ENCODE measurements at regions not wholly inside any gene's neighbourhood (a gene's known extent, or its start where the extent isn't known, plus 50 kb on each side); places are given as distances from the start of the nearest gene placed in this dataset.

- TF ChIP-seq, protein P1, sequence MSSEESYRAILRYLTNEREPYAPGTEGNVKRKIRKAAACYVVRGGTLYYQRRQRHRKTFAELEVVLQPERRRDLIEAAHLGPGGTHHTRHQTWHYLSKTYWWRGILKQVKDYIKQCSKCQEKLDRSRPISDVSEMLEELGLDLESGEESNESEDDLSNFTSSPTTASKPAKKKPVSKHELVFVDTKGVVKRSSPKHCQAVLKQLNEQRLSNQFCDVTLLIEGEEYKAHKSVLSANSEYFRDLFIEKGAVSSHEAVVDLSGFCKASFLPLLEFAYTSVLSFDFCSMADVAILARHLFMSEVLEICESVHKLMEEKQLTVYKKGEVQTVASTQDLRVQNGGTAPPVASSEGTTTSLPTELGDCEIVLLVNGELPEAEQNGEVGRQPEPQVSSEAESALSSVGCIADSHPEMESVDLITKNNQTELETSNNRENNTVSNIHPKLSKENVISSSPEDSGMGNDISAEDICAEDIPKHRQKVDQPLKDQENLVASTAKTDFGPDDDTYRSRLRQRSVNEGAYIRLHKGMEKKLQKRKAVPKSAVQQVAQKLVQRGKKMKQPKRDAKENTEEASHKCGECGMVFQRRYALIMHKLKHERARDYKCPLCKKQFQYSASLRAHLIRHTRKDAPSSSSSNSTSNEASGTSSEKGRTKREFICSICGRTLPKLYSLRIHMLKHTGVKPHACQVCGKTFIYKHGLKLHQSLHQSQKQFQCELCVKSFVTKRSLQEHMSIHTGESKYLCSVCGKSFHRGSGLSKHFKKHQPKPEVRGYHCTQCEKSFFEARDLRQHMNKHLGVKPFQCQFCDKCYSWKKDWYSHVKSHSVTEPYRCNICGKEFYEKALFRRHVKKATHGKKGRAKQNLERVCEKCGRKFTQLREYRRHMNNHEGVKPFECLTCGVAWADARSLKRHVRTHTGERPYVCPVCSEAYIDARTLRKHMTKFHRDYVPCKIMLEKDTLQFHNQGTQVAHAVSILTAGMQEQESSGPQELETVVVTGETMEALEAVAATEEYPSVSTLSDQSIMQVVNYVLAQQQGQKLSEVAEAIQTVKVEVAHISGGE (CRISPR knock-in tag; IDR thresholded peaks at IDR 0.05): no peak
- no peak for TF ChIP-seq KLF5 (IDR thresholded peaks at IDR 0.05; ENCODE audit: partially characterized antibody)
- TF ChIP-seq, protein P2, sequence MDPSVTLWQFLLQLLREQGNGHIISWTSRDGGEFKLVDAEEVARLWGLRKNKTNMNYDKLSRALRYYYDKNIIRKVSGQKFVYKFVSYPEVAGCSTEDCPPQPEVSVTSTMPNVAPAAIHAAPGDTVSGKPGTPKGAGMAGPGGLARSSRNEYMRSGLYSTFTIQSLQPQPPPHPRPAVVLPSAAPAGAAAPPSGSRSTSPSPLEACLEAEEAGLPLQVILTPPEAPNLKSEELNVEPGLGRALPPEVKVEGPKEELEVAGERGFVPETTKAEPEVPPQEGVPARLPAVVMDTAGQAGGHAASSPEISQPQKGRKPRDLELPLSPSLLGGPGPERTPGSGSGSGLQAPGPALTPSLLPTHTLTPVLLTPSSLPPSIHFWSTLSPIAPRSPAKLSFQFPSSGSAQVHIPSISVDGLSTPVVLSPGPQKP (IDR thresholded peaks at IDR 0.05; ENCODE audit: low read depth, low read length): no peak
- TF ChIP-seq BMI1 (IDR thresholded peaks at IDR 0.05; ENCODE audit: borderline replicate concordance): peak; percentile 89
- no peak for TF ChIP-seq SIX5 (IDR thresholded peaks at IDR 0.05; ENCODE audit: low read depth, low read length, severe bottlenecking)
- TF ChIP-seq BRCA1 (IDR thresholded peaks at IDR 0.05; ENCODE audit: low read depth, low read length): no peak
- TF ChIP-seq IKZF2 (IDR thresholded peaks at IDR 0.05): peak; percentile 77 to 78; a peak in 2 of 4 replicates
- peak; percentile 81 for TF ChIP-seq MEF2B (IDR thresholded peaks at IDR 0.05; ENCODE audit: partially characterized antibody, poor library complexity, severe bottlenecking)
- peak; percentile 61; the same call in 1 of the 2 replicates for TF ChIP-seq NBN (IDR thresholded peaks at IDR 0.05)
- no peak for TF ChIP-seq TCF3 (IDR thresholded peaks at IDR 0.05; ENCODE audit: borderline replicate concordance, insufficient read depth, low read depth, low read length)
- TF ChIP-seq ZNF24 (IDR thresholded peaks at IDR 0.05): no peak; the same call in 1 of the 2 replicates
- peak; percentile 70 for TF ChIP-seq RUNX3 (IDR thresholded peaks at IDR 0.05; ENCODE audit: low read length)
- no peak for TF ChIP-seq POLR2A (IDR thresholded peaks at IDR 0.05; ENCODE audit: low read depth, low read length)
- TF ChIP-seq, protein P3, sequence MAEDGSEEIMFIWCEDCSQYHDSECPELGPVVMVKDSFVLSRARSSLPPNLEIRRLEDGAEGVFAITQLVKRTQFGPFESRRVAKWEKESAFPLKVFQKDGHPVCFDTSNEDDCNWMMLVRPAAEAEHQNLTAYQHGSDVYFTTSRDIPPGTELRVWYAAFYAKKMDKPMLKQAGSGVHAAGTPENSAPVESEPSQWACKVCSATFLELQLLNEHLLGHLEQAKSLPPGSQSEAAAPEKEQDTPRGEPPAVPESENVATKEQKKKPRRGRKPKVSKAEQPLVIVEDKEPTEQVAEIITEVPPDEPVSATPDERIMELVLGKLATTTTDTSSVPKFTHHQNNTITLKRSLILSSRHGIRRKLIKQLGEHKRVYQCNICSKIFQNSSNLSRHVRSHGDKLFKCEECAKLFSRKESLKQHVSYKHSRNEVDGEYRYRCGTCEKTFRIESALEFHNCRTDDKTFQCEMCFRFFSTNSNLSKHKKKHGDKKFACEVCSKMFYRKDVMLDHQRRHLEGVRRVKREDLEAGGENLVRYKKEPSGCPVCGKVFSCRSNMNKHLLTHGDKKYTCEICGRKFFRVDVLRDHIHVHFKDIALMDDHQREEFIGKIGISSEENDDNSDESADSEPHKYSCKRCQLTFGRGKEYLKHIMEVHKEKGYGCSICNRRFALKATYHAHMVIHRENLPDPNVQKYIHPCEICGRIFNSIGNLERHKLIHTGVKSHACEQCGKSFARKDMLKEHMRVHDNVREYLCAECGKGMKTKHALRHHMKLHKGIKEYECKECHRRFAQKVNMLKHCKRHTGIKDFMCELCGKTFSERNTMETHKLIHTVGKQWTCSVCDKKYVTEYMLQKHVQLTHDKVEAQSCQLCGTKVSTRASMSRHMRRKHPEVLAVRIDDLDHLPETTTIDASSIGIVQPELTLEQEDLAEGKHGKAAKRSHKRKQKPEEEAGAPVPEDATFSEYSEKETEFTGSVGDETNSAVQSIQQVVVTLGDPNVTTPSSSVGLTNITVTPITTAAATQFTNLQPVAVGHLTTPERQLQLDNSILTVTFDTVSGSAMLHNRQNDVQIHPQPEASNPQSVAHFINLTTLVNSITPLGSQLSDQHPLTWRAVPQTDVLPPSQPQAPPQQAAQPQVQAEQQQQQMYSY (CRISPR knock-in tag; IDR thresholded peaks at IDR 0.05): no peak
- TF ChIP-seq, protein P4, sequence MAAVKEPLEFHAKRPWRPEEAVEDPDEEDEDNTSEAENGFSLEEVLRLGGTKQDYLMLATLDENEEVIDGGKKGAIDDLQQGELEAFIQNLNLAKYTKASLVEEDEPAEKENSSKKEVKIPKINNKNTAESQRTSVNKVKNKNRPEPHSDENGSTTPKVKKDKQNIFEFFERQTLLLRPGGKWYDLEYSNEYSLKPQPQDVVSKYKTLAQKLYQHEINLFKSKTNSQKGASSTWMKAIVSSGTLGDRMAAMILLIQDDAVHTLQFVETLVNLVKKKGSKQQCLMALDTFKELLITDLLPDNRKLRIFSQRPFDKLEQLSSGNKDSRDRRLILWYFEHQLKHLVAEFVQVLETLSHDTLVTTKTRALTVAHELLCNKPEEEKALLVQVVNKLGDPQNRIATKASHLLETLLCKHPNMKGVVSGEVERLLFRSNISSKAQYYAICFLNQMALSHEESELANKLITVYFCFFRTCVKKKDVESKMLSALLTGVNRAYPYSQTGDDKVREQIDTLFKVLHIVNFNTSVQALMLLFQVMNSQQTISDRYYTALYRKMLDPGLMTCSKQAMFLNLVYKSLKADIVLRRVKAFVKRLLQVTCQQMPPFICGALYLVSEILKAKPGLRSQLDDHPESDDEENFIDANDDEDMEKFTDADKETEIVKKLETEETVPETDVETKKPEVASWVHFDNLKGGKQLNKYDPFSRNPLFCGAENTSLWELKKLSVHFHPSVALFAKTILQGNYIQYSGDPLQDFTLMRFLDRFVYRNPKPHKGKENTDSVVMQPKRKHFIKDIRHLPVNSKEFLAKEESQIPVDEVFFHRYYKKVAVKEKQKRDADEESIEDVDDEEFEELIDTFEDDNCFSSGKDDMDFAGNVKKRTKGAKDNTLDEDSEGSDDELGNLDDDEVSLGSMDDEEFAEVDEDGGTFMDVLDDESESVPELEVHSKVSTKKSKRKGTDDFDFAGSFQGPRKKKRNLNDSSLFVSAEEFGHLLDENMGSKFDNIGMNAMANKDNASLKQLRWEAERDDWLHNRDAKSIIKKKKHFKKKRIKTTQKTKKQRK (IDR thresholded peaks at IDR 0.05; ENCODE audit: low read depth, low read length): no peak
- no peak for TF ChIP-seq TCF7 (IDR thresholded peaks at IDR 0.05; ENCODE audit: borderline replicate concordance)
- TF ChIP-seq NR2C2 (IDR thresholded peaks at IDR 0.05; ENCODE audit: borderline replicate concordance, control insufficient read depth, insufficient read length, low read depth): no peak
Measured at GRCh38 chr7:118040562-118040961, 143.4 kb upstream of the LSM8 start (continued).
